ENCODE measurements at regions not wholly inside any gene's neighbourhood (a gene's known extent, or its start where the extent isn't known, plus 50 kb on each side); places are given as distances from the start of the nearest gene placed in this dataset.

DNA sequence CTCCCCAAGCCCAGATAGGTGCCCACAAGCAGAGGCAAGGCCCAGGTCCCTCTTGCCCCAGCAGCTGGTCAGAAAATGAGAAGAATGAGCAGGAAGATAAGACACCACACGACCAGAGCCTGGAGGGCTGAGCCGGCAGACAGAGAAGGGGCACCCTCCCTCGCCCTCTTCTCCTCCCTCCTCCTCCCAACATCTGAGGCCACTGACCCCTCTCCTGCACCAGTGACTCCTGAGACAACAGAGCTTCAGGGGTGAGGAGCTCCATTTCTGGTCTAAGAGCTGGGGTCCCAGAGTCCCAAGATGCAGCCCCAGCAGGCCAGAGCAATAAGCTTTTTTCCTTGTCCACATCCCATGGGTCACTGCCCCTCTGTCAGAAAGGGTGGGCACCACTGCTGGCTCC is 159.2 kb downstream of the TRIM29 start:
- H3K27me3 ChIP-seq (replicated peaks) = no peaks in the 10 kb centered on the region
- no peak overlapping the region for H3K27ac ChIP-seq
- H3K36me3 ChIP-seq (replicated peaks) = no peaks in the 10 kb centered on the region
- TF ChIP-seq, protein P1, sequence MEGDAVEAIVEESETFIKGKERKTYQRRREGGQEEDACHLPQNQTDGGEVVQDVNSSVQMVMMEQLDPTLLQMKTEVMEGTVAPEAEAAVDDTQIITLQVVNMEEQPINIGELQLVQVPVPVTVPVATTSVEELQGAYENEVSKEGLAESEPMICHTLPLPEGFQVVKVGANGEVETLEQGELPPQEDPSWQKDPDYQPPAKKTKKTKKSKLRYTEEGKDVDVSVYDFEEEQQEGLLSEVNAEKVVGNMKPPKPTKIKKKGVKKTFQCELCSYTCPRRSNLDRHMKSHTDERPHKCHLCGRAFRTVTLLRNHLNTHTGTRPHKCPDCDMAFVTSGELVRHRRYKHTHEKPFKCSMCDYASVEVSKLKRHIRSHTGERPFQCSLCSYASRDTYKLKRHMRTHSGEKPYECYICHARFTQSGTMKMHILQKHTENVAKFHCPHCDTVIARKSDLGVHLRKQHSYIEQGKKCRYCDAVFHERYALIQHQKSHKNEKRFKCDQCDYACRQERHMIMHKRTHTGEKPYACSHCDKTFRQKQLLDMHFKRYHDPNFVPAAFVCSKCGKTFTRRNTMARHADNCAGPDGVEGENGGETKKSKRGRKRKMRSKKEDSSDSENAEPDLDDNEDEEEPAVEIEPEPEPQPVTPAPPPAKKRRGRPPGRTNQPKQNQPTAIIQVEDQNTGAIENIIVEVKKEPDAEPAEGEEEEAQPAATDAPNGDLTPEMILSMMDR (IDR thresholded peaks at IDR 0.05; ENCODE audit: low read depth, low read length, missing control alignments) = no peak
- no peak for DNase-seq
- in situ Hi-C loops (cut with HindIII; ENCODE audit: low pct_ligation_motif_present, low sequenced_read_pairs) = no loop called here
- no peak overlapping the region for H3K4me3 ChIP-seq (ENCODE audit: low read depth, low read length)

DNA sequence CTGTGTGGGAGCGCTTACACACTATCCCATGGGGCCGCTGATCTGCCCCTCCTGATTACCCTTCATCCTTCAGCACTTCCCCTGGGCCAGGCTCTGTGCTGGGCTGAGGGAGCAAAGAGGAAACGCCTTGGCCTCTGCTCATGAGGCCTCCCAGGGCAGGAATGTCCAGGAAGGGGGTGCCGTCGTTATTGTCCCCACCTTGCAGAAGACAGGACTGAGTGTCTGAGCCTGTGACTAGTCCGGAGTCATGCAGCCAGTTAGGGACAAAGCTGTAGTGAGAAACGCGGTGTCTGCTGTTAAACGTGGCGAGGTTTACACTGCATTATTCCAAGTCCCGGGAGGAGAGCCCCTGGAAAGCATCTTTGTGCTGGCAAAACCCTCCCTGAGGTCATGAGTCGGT is 160.0 kb downstream of the TRIM29 start:
- TF ChIP-seq, protein P1 (IDR thresholded peaks at IDR 0.05; ENCODE audit: low read depth, low read length, missing control alignments) = no peak
- in situ Hi-C loops (cut with HindIII; ENCODE audit: low pct_ligation_motif_present, low sequenced_read_pairs) = no loop called here
- H3K27me3 ChIP-seq (replicated peaks) = no peaks in the 10 kb centered on the region
- DNase-seq = no peak
- no peak overlapping the region for H3K4me3 ChIP-seq (ENCODE audit: low read depth, low read length)
- H3K36me3 ChIP-seq (replicated peaks) = no peaks in the 10 kb centered on the region
- no peak overlapping the region for H3K27ac ChIP-seq

DNA sequence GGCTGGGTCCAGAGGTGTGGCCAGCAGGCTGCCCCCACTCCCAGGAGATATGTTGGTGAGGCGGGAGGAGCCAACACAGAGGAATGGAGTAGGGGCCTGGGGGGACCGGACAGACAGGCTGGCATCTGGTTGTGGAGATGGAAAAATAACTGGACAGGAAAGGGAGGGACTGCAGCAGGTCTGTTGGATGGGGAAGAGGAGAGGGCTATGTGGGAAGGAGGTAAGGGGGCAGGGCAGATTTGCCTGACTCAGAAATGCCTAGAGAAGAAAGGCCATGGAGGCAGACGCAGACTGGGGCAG is 160.4 kb downstream of the TRIM29 start:
- Histone ChIP-seq H3K27me3 (replicated peaks) (no peaks in the 10 kb centered on the region), H3K4me3 (ENCODE audit: low read depth, low read length) (no peak overlapping the region), H3K36me3 (replicated peaks) (no peaks in the 10 kb centered on the region), H3K27ac (no peak overlapping the region)
- TF ChIP-seq, protein P1 (IDR thresholded peaks at IDR 0.05; ENCODE audit: low read depth, low read length, missing control alignments) = no peak
- in situ Hi-C loops (cut with HindIII; ENCODE audit: low pct_ligation_motif_present, low sequenced_read_pairs) = no loop called here
- no peak for DNase-seq

DNA sequence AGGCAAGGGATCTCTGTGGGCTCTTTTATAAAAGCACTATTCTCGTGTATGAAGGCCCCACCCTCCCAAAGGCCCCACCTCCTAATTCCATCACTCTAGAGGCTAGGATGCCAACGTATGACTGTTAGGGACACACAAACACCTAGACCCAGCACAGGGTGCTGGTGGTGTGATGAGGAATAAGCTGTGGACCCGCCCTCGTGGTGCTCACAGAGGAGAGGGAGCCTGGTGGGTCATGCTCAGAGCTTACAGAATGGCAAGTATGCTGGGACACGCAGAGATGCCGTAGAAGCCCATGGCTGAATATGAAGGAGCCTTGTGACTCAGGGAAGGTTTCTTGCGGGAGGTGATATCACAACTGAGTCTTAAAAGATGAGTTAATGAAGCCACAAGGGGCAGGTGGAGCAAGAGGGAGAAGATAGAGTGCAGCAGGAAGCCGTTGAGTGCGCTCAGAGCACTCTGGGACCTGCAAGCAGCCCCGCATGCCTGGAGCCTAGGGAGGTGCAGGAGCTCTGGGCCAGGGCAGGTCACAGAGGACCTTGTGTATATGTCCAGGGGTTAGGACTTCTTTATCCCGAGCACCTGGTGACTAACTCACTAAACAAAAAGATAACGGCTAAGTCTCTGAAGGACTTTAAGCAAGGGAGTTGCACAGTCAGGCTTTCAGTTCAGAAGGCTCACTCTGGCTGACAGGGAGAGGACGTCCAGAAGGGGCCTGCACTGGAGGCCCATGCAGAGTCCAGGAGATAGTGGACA is 160.9 kb downstream of the TRIM29 start:
- H3K4me3 ChIP-seq (ENCODE audit: low read depth, low read length) = no peak overlapping the region
- H3K36me3 ChIP-seq (replicated peaks) = no peaks in the 10 kb centered on the region
- no peaks in the 10 kb centered on the region for H3K27me3 ChIP-seq (replicated peaks)
- no peak overlapping the region for H3K27ac ChIP-seq
- no peak for DNase-seq
- TF ChIP-seq, protein P1 (IDR thresholded peaks at IDR 0.05; ENCODE audit: low read depth, low read length, missing control alignments) = no peak
- in situ Hi-C loops (cut with HindIII; ENCODE audit: low pct_ligation_motif_present, low sequenced_read_pairs) = no loop called here

DNA sequence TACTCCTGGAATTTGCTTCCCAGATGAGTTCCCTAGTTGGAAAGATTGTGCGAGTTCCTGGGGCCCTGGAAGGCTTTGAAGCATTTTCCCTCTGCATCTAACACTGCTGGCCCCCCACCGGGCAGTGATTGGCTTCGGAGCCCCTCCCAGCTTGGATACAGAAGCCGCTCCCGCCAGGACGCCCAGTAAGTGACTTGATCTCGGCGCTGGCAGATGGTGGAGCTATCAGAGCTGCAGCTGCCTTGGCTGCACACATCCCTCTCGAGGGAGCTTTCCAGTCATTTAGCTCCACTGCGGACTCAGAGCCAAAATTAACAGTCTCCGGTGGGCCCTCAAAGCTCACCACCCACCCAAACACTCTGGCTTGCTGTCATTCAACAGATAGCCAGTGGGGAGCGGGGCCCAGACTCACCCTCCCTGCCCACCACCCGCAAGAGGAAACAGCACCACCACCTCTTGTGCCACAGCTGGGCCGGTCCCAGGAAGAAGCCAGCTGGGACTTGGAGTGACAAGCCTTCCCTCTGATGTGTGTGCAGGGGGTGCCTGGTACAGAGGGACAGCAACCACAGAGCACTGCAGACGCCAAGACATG is 162.3 kb downstream of the TRIM29 start:
- TF ChIP-seq, protein P1 (IDR thresholded peaks at IDR 0.05; ENCODE audit: low read depth, low read length, missing control alignments) = no peak
- DNase-seq = no peak
- no peaks in the 10 kb centered on the region for H3K36me3 ChIP-seq (replicated peaks)
- in situ Hi-C loops (cut with HindIII; ENCODE audit: low pct_ligation_motif_present, low sequenced_read_pairs) = no loop called here
- no peaks in the 10 kb centered on the region for H3K27me3 ChIP-seq (replicated peaks)
- H3K27ac ChIP-seq = no peak overlapping the region
- H3K4me3 ChIP-seq (ENCODE audit: low read depth, low read length) = no peak overlapping the region

DNA sequence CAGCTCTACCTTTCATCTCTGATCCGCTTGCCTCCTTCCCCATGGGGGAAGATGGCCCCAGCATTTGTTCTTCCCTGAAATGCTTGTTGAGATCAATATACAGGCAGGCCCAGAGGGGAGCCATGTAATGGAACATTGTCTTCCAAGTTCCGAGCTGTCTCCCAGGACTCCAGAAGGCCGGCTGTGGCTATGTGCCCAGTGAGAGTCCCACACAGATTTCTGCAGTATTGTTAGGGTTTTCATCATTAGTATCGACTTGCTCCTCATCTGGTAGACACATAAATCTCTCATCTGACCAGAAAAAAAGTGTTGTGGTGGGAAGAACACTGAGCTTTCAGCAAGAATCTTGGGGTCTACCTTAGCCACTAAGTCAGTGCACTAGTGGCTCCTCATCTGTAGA is 163.4 kb downstream of the TRIM29 start:
- in situ Hi-C loops (cut with HindIII; ENCODE audit: low pct_ligation_motif_present, low sequenced_read_pairs) = no loop called here
- no peak overlapping the region for H3K4me3 ChIP-seq (ENCODE audit: low read depth, low read length)
- no peaks in the 10 kb centered on the region for H3K36me3 ChIP-seq (replicated peaks)
- no peak overlapping the region for H3K27ac ChIP-seq
- no peaks in the 10 kb centered on the region for H3K27me3 ChIP-seq (replicated peaks)
- DNase-seq = no peak
- TF ChIP-seq, protein P1 (IDR thresholded peaks at IDR 0.05; ENCODE audit: low read depth, low read length, missing control alignments) = no peak

Data from brain microvascular endothelial cell (primary cell).